Glutamatergic neuron (in vitro differentiated cells): ENCODE measurements at regions not wholly inside any gene's neighbourhood (a gene's known extent, or its start where the extent isn't known, plus 50 kb on each side); places are given as distances from the start of the nearest gene placed in this dataset.

Experiments
- DNase-seq: peaks from one replicate; pipeline ENCODE4 v3.0.0; 2022
- H3K27ac Mint-ChIP-seq: one replicate; pipeline ENCODE4 v1.8.0; 2020; ENCODE audit warnings: mild to moderate bottlenecking, mixed read lengths, inconsistent platforms; ENCODE audit not compliant: unreplicated experiment
- H3K27me3 Mint-ChIP-seq: one replicate; pipeline ENCODE4 v1.8.0; 2020; ENCODE audit warnings: mild to moderate bottlenecking, moderate library complexity, mixed read lengths, inconsistent platforms; ENCODE audit not compliant: unreplicated experiment
- H3K36me3 Mint-ChIP-seq: one replicate; pipeline ENCODE4 v1.8.0; 2020; ENCODE audit warnings: mild to moderate bottlenecking, mixed read lengths, inconsistent platforms; ENCODE audit not compliant: unreplicated experiment
- H3K4me1 Mint-ChIP-seq: one replicate; pipeline ENCODE4 v1.8.0; 2020; ENCODE audit warnings: mild to moderate bottlenecking, low read depth, mixed read lengths, inconsistent platforms; ENCODE audit not compliant: unreplicated experiment
- H3K4me3 Mint-ChIP-seq: one replicate; pipeline ENCODE4 v1.8.0; 2020; ENCODE audit warnings: mild to moderate bottlenecking, mixed read lengths, inconsistent platforms; ENCODE audit not compliant: unreplicated experiment
- H3K9me3 Mint-ChIP-seq: one replicate; pipeline ENCODE4 v1.8.0; 2020; ENCODE audit warnings: mild to moderate bottlenecking, moderate library complexity, mixed read lengths, inconsistent platforms; ENCODE audit not compliant: unreplicated experiment
- CTCF ChIP-seq: fragments of 200-600 bp; sonication (generic); IDR thresholded peaks from one replicate; pipeline ENCODE4 v1.5.0; 2021; ENCODE audit not compliant: partially characterized antibody, unreplicated experiment

GRCh38 chr20:52290569-52290968 lies 99.0 kb upstream of the ZFP64 start:
- no peaks in the 10 kb centered on the region for H3K27me3 Mint-ChIP-seq
- peaks cover 11% of the 10 kb centered on the region for H3K4me1 Mint-ChIP-seq
- no peak overlapping the region for H3K4me3 Mint-ChIP-seq
- H3K9me3 Mint-ChIP-seq: peaks cover 4% of the 10 kb centered on the region
- DNase-seq: no peak
- peak overlapping the region; percentile 46 for H3K27ac Mint-ChIP-seq
- no peak for TF ChIP-seq CTCF
- H3K36me3 Mint-ChIP-seq: no peaks in the 10 kb centered on the region

- Mint-ChIP-seq H3K9me3 (peaks cover 4% of the 10 kb centered on the region), H3K36me3 (no peaks in the 10 kb centered on the region), H3K4me1 (peaks cover 10% of the 10 kb centered on the region), H3K27me3 (no peaks in the 10 kb centered on the region), H3K4me3 (no peak overlapping the region), H3K27ac (no peak overlapping the region)
- TF ChIP-seq CTCF: no peak
- no peak for DNase-seq
These were observed 98.5 kb upstream of the ZFP64 start for GRCh38 chr20:52289956-52290565.

- H3K4me3 Mint-ChIP-seq: no peak overlapping the region
- H3K4me1 Mint-ChIP-seq: peaks cover 4% of the 10 kb centered on the region
- H3K36me3 Mint-ChIP-seq: peaks cover 6% of the 10 kb centered on the region
- peaks cover 2% of the 10 kb centered on the region for H3K27me3 Mint-ChIP-seq
- no peak for DNase-seq
- H3K27ac Mint-ChIP-seq: no peak overlapping the region
- TF ChIP-seq CTCF: no peak
- H3K9me3 Mint-ChIP-seq: peaks cover 4% of the 10 kb centered on the region
These were observed 88.8 kb upstream of the ZFP64 start for GRCh38 chr20:52280407-52280806.

GRCh38 chr20:52279706-52280105 lies 88.1 kb upstream of the ZFP64 start:
- Mint-ChIP-seq H3K36me3 (peaks cover 6% of the 10 kb centered on the region), H3K27me3 (peaks cover 2% of the 10 kb centered on the region), H3K9me3 (peaks cover 4% of the 10 kb centered on the region), H3K27ac (no peak overlapping the region), H3K4me3 (no peak overlapping the region), H3K4me1 (peaks cover 8% of the 10 kb centered on the region)
- no peak for DNase-seq
- no peak for TF ChIP-seq CTCF

DNA sequence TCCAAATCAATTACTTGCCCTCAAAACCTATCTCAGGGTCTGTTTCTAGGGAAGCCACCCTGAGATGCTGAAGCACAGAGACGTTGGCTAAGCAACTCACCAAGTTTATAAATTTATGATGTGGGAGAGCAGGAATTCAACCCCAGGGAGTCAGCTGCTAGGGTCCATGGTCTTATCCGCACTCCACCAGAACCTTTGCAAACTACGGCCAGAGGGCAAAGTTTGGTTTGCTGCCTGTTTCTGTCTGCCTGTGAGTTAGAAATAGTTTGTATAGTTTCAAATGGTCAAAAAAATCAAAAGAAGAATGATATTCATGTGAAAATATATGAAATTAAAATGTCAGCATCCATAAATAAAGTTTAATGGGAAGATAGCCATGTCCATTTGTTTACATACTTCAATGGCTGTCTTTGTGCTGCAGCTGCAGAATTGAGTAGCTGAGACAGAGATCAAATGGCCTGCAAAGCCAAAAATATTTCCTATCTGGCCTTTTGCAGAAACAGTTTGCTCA lies 83.7 kb upstream of the ZFP64 start:
- peaks cover 3% of the 10 kb centered on the region for H3K27me3 Mint-ChIP-seq
- peaks cover 6% of the 10 kb centered on the region for H3K36me3 Mint-ChIP-seq
- H3K9me3 Mint-ChIP-seq: peaks cover 4% of the 10 kb centered on the region
- DNase-seq: no peak
- H3K4me3 Mint-ChIP-seq: no peak overlapping the region
- peaks cover 27% of the 10 kb centered on the region for H3K4me1 Mint-ChIP-seq
- no peak for TF ChIP-seq CTCF
- no peak overlapping the region for H3K27ac Mint-ChIP-seq
